ENCODE measurements at regions not wholly inside any gene's neighbourhood (a gene's known extent, or its start where the extent isn't known, plus 50 kb on each side); places are given as distances from the start of the nearest gene placed in this dataset.

DNA sequence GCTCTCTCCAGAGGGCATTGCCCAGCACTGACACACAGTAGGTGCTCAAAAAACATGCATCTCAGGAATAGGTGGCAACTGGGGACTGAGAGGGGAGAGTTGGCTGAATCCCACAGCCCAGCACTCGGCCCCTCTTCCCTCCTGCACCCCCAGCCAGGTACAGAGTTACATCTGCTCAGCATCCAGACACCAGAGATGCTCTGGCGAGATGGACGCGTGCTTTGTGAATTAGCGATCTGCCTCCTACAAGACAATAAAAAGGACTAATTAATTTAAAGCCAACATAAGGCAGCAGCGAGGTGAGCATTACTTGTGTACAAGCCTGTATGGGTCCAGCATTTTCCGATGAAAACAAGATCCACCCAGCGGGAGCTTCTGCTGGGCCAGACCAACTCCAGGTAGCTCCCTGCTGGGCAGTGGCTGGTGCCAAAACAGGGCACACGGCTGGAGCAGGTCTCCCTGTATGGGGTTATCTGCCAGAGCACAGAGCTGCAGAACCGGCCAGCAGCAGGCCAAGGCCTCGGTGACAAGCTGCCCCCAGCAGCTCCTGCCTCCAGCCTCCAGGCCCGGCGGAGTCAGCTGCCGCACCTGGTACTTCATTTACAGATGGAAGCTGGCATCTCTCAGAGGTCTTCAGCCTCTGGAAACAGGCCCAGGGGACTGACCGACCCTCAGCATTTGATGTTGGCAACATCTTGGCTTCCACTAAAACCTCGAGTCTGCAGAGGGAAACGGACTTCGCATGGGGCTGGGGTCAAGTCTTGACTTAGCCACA, 219.7 kb upstream of the SDK2 start:
- Histone ChIP-seq H3K4me1 (ENCODE audit: insufficient read depth, low read length) (peaks cover 10% of the 10 kb centered on the region), H3K79me2 (ENCODE audit: insufficient read depth, low read length) (no peaks in the 10 kb centered on the region), H4K20me1 (ENCODE audit: insufficient read depth, low read length) (no peaks in the 10 kb centered on the region), H3K27ac (ENCODE audit: extremely low read length, insufficient read depth, low read length) (no peak overlapping the region), H3K9me3 (ENCODE audit: low read length) (no peaks in the 10 kb centered on the region), H3K9ac (ENCODE audit: insufficient read depth, low read depth, low read length) (no peak overlapping the region), H3K4me3 (replicated peaks in 1 of 3; ENCODE audit: insufficient read depth in 1 of 3, low read depth in 2 of 3, low read length in 3 of 3) (no peak overlapping the region), H2AFZ (ENCODE audit: low read length) (no peak overlapping the region), H3K27me3 (ENCODE audit: control insufficient read depth in 1 of 2, insufficient read depth in 2 of 2, low read length in 2 of 2) (peaks cover 0 to 18% of the 10 kb centered on the region in 2 experiments; a peak in 1 of 5 replicates), H3K4me2 (ENCODE audit: low read depth, low read length) (no peak overlapping the region), H3K36me3 (replicated peaks in 1 of 2; ENCODE audit: control insufficient read depth in 1 of 2, insufficient read depth in 2 of 2, low read length in 2 of 2) (no peaks in the 10 kb centered on the region)
- 63% methylated on average over 14 of the region's 18 CpGs for WGBS (ENCODE audit: low lambda C conversion rate)
- FAIRE-seq, result no peak
- CTCF ChIA-PET (ENCODE audit: low intra/inter-chr PET ratio, low total read pairs), result no interaction called here
- TF ChIP-seq NFKB2 (CRISPR knock-in tag; IDR thresholded peaks at IDR 0.05; ENCODE audit: borderline replicate concordance) (no peak), IKZF4 (CRISPR knock-in tag; IDR thresholded peaks at IDR 0.05; ENCODE audit: borderline replicate concordance, low read depth, not compliant biosample characterization) (no peak), SMAD1 (CRISPR knock-in tag; IDR thresholded peaks at IDR 0.05; ENCODE audit: borderline replicate concordance, low read depth) (no peak), TEAD3 (CRISPR knock-in tag; optimal IDR thresholded peaks at IDR 0.05; ENCODE audit: borderline replicate concordance) (no peak), CBX1 (IDR thresholded peaks at IDR 0.05; ENCODE audit: low read depth) (no peak), NR2F2 (IDR thresholded peaks at IDR 0.05; ENCODE audit: borderline replicate concordance, low read depth) (no peak), PITX1 (CRISPR knock-in tag; IDR thresholded peaks at IDR 0.05) (no peak), AHR (CRISPR knock-in tag; IDR thresholded peaks at IDR 0.05) (no peak), TAF1 (CRISPR knock-in tag; IDR thresholded peaks at IDR 0.05) (no peak), ZNF501 (CRISPR knock-in tag; IDR thresholded peaks at IDR 0.05) (no peak), ZIK1 (CRISPR knock-in tag; IDR thresholded peaks at IDR 0.05; ENCODE audit: borderline replicate concordance, low read depth) (no peak), RXRB (CRISPR knock-in tag; IDR thresholded peaks at IDR 0.05; ENCODE audit: borderline replicate concordance) (no peak), PRMT3 (CRISPR knock-in tag; IDR thresholded peaks at IDR 0.05; ENCODE audit: borderline replicate concordance, low read depth) (no peak), ATF7-NPFF (CRISPR knock-in tag; IDR thresholded peaks at IDR 0.05; ENCODE audit: low read depth) (no peak), ISX (CRISPR knock-in tag; conservative IDR thresholded peaks at IDR 0.05) (no peak), CAMTA2 (CRISPR knock-in tag; IDR thresholded peaks at IDR 0.05; ENCODE audit: borderline replicate concordance) (no peak)
- TF ChIP-seq, protein P1, sequence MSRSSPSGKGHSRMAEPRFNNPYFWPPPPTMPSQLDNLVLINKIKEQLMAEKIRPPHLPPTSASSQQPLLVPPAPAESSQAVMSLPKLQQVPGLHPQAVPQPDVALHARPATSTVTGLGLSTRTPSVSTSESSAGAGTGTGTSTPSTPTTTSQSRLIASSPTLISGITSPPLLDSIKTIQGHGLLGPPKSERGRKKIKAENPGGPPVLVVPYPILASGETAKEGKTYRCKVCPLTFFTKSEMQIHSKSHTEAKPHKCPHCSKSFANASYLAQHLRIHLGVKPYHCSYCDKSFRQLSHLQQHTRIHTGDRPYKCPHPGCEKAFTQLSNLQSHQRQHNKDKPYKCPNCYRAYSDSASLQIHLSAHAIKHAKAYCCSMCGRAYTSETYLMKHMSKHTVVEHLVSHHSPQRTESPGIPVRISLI (CRISPR knock-in tag; IDR thresholded peaks at IDR 0.05; ENCODE audit: borderline replicate concordance), result no peak
- TF ChIP-seq, protein P2, sequence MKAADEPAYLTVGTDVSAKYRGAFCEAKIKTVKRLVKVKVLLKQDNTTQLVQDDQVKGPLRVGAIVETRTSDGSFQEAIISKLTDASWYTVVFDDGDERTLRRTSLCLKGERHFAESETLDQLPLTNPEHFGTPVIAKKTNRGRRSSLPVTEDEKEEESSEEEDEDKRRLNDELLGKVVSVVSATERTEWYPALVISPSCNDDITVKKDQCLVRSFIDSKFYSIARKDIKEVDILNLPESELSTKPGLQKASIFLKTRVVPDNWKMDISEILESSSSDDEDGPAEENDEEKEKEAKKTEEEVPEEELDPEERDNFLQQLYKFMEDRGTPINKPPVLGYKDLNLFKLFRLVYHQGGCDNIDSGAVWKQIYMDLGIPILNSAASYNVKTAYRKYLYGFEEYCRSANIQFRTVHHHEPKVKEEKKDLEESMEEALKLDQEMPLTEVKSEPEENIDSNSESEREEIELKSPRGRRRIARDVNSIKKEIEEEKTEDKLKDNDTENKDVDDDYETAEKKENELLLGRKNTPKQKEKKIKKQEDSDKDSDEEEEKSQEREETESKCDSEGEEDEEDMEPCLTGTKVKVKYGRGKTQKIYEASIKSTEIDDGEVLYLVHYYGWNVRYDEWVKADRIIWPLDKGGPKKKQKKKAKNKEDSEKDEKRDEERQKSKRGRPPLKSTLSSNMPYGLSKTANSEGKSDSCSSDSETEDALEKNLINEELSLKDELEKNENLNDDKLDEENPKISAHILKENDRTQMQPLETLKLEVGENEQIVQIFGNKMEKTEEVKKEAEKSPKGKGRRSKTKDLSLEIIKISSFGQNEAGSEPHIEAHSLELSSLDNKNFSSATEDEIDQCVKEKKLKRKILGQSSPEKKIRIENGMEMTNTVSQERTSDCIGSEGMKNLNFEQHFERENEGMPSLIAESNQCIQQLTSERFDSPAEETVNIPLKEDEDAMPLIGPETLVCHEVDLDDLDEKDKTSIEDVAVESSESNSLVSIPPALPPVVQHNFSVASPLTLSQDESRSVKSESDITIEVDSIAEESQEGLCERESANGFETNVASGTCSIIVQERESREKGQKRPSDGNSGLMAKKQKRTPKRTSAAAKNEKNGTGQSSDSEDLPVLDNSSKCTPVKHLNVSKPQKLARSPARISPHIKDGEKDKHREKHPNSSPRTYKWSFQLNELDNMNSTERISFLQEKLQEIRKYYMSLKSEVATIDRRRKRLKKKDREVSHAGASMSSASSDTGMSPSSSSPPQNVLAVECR (CRISPR knock-in tag; IDR thresholded peaks at IDR 0.05; ENCODE audit: borderline replicate concordance), result no peak
- intact Hi-C loops (cut with micrococcal nuclease; ENCODE audit: unreplicated experiment), result no loop called here
- no peak for ATAC-seq
- DNase-seq (ENCODE audit: low spot score), result no peak
- in situ Hi-C loops (cut with HindIII; ENCODE audit: extremely low pct_ligation_motif_present, low pct_unique_long_range_greater_than_20kb), result no loop called here
- POLR2A ChIA-PET, result no interaction called here
- no TSS peak for BruUV-seq (replicated peaks)

All from HepG2 (cell line).